HG02678 (cell line): ENCODE measurements at regions not wholly inside any gene's neighbourhood (a gene's known extent, or its start where the extent isn't known, plus 50 kb on each side); places are given as distances from the start of the nearest gene placed in this dataset.
A peak's percentile ranks its signal among the peaks of the same experiment; 100 is the strongest.
"Not testable (repeated sequence)": the region's sequence is repeated elsewhere in the genome, so short reads cannot be mapped to it uniquely, and the experiment has no call there.

ENCODE experiments used
- ATAC-seq: cut with Tn5 transposase; IDR thresholded peaks from one replicate; pipeline ENCODE4 v1.9.1; 2021; ENCODE audit warnings: mild to moderate bottlenecking, moderate library complexity; ENCODE audit not compliant: unreplicated experiment

DNA sequence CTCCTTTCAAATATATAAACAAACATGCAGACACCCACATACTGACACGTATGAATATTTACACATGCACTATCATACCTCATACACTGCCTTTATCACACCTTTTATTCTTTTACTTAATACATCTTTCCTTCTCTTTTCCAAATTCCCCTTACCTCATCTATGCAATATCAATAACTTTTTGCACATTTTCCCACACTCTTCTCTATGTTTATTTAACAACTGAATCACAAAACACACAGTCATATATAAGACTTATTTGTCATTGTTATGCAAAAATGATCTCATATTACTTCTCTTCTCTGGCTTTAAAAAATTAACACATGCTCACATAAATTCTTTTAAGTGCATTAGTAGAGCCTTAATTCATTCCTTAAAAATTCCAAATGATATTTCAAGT lies 461.4 kb downstream of the DIPK2A start:
- ATAC-seq, result no peak

DNA sequence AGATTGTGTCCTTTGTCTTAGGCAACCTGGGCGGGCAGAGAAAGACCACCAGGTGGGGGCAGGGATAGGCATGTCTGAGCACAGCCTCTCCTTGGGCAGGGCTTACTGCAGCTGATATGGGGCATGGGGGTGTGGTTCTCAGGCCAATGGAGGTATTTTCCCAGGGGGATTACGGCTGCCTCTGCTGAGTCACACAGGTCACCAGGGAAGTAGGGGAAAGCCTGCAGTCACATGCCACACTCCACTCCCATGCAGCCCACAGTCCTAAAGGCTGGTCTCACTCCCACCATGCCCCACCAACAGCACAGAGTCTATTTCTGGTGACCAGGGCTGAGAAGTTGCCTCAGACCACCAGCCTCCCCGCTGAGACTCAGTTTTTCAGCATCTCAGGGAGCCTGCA lies 466.4 kb downstream of the DIPK2A start:
- ATAC-seq, result peak; percentile 65

DNA sequence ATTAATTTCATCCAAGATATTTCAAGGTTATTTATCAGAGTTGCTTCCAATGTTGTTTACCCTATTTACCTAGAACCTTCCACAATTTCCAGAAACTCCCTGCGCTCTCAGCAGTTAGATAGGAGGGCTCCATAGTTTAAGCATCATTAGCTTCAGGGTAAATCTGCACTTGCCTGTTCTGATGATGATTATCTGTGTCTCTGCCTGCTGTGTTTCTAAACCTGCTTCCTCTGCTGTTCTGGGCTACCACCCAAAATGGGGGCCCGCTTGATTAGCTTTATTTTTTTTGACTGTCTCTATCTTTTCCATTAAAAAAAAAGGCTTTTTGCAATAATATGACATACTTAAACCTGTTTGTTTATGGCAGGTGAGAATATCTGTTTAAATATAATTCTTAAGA lies 472.4 kb downstream of the DIPK2A start:
- no peak for ATAC-seq

DNA sequence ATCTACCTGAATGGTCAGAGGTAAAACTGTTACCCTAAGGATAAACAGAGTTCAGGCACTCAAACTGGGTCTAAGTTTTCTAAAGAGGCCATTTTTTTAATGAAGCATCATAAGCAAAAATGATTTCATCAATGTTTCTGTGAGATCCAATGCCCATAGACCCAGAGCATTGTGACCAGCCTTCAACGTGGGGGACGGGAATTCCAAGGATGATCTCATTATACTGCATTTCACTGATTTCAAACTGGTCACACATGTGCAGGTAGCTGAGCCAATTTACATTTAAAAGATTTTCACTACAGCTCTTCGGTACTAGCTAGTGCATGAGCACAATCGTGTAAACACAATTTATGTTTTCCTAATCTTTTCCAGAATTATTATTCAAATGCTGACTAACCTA lies 472.9 kb downstream of the DIPK2A start:
- no peak for ATAC-seq

DNA sequence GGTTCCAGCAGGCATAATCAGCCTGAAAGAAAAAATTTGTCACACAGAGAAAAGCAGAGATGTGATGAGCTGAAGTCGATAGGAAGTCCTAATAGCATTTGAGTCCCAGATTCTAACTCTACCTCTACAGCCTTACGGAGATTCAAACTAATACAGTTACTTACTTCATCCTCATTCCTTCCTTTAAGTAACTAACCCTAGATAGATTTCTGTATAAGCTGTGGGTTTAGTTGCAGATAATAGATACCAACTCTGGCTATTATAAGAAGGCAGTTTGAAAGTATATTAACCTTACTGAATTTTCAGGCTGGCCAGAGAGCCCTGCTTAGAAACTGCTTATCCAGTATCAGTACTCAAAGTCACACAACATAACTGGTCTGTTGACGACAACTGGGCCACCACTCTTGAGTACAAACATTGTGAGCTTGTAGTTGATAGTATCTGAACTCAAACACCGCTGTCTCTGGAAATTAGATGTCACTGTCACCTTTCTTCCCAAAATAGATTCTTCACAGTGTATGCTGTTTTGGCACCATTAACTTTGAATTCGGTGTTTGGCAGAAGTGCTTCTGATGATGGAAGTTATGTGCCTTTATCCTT lies 484.3 kb downstream of the DIPK2A start:
- no peak for ATAC-seq

DNA sequence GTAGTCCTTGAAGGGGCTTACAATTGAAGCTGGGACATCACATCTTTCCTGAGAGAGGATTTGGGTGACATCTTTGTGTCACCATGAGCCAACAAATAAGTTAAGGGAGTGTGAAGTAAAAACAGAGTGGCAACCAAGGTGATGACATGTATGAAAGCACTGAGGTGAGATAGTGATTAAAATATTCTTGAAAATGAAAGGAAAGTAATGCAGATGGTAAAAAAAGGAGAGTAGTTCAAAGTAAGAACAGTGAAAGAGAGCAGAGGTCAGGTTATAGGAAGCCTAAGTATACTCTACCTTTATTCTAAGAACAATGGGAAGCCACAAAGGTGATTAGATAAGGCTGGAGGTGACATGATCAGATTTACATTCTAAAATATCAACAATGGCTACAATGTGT lies 486.1 kb downstream of the DIPK2A start:
- no peak for ATAC-seq

DNA sequence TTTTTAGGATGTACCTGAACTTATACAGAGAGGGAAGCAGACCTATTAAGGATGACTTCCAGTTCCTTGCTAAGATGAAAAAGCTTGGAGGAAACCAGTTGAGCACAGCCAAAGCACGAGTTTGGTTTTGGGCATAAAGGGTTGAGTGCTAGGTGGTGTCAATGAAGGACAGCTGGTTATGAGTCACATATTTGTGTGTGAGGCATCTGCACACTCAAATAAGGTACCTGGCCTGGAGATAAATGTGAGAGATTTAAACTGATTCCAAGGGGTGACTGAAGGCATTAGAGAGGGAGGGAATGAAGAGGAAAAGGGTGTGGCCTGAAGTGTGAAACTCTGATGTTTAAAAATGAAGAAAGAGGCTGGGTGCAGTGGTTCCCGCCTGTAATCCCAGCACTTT lies 486.7 kb downstream of the DIPK2A start:
- no peak for ATAC-seq

DNA sequence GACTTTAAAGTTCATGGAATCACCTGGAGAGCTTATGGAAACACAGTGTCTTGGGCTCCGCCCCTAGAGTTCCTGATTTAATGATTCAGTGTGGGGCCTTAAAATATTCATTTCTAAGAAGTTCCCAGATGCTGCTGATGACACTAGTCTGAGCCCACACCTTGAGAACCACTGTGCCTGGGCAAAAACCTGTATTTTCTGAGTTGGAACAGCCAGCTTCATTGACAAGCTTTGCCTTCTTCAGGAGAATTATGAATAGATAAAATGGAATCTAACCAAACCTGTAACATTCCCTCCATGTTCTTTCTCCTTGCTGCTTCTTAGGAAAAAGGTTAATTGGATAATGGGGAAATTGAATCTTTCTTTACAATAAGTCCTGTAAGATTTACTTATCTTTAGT lies 490.7 kb downstream of the DIPK2A start:
- no peak for ATAC-seq

DNA sequence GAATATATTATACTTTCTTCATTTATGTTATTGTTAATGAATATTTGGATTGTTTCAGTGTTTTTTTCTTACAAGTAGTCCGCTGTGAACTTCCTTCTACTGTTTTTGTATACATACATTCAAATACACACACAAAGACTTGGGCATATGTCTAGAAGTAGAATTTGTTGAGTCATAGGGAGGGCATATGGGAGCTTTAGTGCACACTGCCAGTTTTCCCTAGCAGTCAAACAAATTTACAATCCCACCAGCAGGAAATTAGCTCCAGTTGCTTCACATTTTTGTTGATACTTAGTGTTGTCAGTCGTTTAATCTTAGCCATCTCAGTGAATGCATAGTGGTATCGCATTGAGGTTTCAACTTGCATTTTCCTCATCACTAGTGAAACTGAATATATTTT lies 492.3 kb downstream of the DIPK2A start:
- no peak for ATAC-seq

DNA sequence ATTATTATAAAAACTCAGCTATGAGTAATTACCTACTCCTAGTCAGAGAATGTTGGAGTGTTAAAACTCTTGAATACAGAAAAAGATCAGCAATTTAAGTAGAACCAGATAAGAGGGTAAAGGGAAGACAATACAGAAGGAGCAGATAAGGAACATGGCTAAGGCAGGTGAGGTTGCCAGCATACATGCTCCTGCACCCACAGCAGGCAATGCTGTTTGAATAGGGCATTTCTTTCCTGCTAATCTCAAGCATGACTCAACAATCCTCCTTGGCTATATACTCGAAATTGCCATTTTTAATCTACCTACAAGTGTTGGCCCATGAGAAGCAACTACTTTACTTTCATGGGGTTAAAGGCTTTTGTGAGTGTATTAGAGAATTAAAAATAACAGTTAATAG lies 494.5 kb downstream of the DIPK2A start:
- no peak for ATAC-seq

DNA sequence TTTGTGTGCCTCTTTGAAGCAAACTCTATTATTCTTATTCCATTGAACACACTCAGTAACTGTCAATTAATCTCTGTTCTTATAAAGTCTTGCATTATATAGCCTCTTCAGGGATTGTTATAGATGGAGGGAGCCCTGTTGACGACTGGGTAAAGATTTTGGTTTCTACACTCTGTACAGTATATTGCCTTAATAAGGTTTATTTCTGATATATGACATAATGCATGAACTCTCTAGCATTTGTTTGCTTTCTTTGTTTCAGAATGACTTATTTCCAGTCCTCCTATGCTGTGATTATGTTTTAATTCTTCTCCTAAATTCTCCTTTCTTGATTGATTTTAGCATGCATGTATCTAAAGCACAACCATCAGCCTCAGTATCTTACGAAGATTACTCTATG lies 494.9 kb downstream of the DIPK2A start:
- no peak for ATAC-seq

DNA sequence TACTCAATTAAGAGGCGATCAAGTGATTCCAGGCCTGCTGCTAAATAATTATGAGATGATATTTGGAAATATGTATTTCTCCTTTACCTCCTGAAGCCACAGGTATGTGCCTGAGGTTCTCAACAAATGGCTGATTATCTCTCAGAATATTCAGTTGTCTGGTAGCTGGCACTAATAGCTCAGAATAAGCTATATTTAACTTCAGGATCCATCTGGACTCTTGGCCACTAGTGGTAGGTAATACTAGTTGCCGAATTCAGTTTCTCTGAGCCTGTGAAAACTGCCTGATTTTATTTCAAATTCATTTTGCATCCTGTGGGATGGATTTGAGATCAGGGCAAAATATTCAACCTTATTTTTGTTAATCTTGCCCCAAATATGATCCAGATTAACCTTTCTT lies 499.0 kb downstream of the DIPK2A start:
- ATAC-seq, result no peak

DNA sequence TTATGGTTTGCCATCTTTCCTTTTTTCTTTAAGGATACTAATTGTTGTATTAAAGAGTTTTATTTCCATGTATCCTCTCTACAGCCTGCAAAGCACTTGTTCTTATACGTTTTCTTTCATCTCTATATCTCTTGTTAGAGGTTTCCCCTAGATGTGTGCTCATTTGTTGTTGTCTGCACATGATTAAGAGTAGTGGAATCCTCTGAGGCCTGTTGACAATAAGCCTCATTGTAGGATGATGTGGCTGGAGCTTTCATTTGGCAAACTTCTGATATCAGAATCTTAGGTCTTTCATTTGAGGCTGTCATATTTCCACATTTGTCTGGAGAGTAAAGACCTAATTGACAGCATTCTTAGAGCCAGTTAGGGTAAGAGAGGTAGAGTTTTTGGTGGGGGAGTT lies 506.0 kb downstream of the DIPK2A start:
- ATAC-seq, result no peak

DNA sequence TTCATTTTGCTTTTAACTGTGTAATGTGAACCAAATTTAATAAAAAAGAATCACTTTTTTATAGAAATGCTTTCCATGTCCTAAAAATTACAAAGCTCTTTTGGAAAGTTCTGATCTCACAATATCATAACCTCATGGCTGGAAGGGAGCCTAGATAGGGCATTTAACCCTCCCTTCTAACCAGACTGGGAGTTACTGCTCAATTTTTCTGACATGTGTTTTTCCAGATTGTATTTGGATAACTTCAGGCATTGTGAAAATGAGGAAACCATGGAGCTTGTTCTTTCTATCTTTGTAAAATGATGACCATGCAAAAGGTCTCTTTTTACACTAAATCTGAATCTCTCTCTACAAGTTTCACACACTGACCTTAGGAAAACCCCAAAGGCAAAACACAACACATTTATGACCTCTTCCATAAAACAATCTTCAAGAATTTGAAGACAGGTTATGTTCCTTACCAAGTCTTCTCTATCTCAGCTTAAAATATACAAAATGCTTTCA lies 508.8 kb downstream of the DIPK2A start:
- ATAC-seq, result no peak

DNA sequence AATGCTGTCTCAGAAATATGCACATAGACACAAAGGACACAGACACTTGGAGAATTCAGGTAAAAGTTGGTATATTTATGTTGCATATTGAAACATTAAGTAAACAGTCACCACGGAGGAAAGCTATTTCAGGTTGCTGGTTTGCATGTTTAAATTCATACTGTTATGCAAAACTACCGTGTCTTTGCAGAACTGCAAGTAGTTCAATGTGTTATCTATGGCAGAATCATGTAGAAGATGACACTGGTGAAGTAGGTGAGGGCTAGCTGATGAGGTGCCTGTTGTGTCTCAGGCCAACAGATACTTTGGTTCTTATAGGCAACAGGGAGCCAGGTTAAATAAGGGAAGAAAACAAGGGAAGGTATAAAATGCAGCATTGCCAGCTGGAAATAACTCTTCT lies 511.3 kb downstream of the DIPK2A start:
- no peak for ATAC-seq

DNA sequence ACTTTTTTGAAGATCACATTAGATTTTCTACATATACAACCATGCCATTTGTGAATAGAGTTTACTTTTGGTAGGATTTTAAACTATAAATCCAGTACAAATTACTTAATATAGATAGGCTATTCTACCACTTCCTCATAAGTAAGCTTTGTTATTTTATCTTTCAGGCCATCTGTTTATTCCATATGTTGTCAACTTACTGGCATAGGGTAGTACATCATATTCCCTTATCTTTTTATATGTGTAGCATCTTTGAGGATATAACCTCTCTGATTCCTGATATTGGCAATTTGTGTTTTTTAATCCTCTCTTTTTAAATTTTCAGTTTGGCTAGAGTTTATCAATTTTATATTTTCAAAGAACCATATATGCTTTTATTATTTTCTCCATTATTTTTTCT lies 515.4 kb downstream of the DIPK2A start:
- ATAC-seq, result no peak

DNA sequence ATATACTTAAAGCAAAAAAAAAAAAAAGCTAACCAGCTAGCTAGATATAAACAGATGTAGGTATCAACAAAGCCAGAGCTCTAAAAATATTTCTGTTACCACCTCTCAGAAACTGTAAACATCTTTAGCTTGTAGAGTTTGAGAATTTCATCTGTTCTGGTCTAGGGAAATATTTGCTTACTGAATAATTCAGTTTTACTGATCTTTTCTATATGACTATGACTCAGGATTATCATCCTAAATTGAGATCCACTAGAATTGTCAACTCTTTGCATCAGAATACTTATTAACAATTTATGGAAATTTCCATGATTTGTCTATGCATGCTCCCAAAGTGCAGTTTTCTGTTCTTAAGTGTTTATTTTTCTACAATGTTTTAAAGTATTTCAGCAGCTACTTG lies 517.3 kb downstream of the DIPK2A start:
- ATAC-seq, result no peak

DNA sequence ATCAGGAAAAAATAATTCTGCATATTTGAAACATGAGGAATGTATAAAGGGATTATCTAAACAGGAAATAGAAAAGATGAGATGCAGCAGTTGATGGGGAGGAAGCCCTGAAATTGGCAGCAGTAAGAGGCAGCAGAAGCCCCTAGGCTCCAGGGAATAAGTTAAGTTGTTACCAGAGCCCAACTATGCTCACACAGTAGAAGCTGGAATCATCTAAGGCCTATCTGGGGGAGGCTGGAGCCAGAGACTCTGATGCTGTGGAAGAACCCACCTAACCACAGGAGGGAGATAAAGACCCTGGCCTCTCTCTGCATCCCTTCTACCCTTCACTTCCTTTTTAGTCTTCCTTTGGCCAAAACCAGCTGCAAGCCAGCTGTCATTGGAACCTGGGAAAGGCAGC lies 519.7 kb downstream of the DIPK2A start:
- ATAC-seq, result no peak

DNA sequence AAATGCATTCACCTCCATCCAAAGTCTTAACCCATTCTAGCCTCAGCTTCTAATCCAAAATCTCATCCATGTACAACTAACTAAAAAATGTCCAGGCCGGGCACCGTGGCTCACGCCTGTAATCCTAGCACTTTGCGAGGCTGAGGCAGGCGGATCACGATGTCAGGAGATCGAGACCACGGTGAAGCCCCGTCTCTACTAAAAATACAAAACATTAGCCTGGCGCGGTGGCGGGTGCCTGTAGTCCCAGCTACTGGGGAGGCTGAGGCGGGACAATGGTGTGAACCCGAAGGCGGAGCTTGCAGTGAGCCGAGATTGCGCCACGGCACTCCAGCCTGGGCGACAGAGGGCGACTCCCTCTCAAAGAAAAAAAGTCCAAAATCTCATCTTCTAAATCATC lies 523.0 kb downstream of the DIPK2A start:
- not testable (repeated sequence) for ATAC-seq

DNA sequence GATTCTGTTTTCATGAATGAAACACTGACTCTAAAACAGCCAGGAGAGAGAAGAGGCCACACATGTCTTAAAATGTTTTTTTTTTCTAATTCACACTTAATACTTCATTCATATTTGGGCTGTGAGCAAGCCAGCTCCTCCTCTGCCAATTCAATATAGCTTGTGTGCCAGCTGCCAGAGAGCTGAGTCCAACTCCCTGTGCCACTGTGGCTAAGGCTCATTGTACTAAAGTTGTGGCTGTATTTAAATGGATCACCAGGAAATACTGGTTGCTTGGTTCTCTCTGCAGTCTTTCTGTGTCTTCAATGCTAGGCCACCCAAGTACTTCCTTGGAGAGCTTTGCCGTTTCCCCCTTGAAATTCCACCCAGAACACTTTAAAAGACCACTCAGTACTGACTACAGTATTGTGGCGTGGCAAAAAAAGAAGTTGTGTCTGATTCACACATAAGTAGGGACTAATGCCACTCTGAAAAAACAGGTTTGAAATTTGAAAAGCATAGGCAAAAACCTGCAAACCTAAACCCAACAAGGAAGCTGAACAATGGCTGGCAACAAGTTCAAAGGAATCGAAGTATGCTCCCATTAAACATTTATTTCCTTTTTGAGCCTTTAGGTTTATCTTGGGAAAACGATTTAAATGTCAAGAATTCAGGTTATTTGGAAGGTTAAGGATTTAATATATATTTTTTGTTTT lies 524.7 kb downstream of the DIPK2A start:
- no peak for ATAC-seq

DNA sequence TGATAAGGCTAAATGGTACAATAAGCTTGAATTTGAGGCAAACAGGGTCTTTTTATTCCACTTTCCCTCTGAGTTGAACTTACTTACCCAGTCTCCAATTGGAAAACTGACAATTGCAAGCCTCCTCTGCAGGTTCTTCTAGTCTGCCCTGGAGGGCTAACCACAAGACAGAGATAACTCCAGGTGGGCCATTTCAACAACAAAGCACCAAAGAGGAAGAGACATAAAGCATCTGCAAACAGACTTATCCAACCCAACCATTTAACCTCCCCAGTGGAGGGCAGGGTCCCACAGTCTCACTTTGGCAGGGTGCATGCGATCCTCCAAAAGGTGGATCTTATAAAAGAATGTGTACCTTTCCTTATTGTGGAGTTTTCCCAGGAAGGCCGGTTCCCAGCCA lies 525.8 kb downstream of the DIPK2A start:
- ATAC-seq, result no peak

DNA sequence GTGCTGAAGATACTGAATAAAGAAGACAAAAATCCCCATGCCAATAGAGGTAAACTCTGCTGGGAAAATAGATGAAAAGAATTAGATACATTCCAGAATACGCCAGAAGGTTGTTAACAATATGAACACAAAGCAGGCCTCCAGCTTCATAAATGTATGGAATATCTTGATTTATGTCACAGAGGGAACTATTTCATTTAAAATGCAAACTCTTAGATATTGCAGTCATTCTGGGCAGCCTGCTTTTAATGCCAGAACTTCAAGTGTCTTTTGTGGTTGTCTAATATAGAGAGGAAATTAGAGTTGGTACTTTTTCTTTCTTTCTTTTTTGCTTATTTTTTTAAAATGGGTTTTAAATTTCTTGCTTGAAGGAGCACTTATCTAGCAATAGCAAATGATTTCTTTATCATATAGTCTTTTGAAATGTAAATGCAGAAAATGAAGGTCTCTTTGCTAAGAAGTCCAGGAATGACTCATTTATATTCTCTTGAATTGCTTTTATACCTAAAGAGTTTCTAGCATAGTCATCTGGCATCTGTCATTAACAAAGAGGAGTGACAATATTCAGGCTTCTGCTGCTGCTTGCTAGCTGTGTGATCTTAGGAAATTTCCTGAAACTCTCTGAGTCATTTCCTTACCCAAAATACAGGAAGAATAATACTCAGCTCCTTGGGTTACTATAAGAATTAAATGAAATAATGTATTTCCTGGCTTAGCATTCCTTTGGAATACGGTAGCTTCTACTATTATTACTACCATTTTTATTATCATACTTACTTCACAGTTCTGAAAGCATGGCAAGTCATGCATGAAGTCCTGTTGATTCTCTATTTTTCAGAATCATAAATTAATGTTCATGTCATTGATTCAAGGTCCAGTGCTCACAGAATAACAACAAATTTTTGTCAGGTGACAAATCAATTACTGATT lies 527.6 kb downstream of the DIPK2A start:
- no peak for ATAC-seq
